ENCODE measurements at regions not wholly inside any gene's neighbourhood (a gene's known extent, or its start where the extent isn't known, plus 50 kb on each side); places are given as distances from the start of the nearest gene placed in this dataset.

DNA sequence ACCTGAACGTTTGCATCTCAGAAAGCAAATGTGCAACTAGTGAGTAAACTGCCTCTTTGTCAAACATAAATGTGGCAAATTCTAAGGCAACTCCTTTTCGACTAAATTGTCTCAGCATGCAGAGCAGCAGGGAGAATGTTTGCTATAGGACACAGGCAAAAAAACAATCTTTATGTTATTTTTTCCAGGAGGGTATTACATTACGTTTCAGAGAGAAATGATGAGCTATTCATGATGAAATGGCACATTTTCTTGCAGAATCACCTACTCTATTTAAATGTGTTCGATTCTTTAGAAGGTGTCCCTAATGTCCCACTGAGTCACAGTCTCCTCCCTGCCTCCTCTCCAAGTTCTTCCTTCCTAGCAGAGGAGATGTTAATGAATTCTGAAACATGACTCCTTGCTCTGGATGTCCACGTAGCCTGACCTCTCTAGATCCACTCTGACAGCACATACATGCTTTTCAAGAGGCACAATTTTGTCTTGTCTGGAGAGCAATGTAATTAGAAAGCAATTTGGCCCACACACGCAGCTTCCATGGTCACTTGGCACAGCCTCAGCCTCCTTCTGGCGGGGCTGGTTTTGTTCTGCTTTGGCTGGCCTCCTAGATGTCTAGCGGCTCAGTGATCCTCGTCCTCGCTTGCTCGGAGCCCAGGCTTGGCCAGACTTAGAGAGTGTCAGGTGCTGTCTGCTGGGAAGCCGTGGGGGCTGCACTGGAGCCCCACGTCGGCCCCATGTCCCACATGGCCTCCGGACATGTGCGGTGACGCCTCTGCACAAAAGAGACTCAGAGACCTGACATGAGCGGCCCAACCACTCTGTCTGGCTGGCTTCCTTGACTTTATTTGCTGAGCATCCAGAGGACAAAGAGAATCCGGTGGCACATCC is 125.7 kb upstream of the ZNF438 start:
- H3K4me3 ChIP-seq = no peak overlapping the region
- peak in 5 of 7 donors; percentile 31 to 71 (median 50) for DNase-seq
- H3K9me3 ChIP-seq (replicated peaks in 1 of 3) = peaks cover 0 to 4% (median 0%) of the 10 kb centered on the region in 3 donors
- WGBS, 4 donors = 46 to 57% (median 49%) methylated on average over 14 to 19 of the region's 19 CpGs
- H3K36me3 ChIP-seq (replicated peaks in 1 of 2) = no peaks in the 10 kb centered on the region
- TF ChIP-seq POLR2A (IDR thresholded peaks at IDR 0.05) = no peak
- TF ChIP-seq, protein P1, sequence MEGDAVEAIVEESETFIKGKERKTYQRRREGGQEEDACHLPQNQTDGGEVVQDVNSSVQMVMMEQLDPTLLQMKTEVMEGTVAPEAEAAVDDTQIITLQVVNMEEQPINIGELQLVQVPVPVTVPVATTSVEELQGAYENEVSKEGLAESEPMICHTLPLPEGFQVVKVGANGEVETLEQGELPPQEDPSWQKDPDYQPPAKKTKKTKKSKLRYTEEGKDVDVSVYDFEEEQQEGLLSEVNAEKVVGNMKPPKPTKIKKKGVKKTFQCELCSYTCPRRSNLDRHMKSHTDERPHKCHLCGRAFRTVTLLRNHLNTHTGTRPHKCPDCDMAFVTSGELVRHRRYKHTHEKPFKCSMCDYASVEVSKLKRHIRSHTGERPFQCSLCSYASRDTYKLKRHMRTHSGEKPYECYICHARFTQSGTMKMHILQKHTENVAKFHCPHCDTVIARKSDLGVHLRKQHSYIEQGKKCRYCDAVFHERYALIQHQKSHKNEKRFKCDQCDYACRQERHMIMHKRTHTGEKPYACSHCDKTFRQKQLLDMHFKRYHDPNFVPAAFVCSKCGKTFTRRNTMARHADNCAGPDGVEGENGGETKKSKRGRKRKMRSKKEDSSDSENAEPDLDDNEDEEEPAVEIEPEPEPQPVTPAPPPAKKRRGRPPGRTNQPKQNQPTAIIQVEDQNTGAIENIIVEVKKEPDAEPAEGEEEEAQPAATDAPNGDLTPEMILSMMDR (IDR thresholded peaks at IDR 0.05) = no peak
- peaks cover 0 to 4% of the 10 kb centered on the region in 2 donors for H3K4me1 ChIP-seq (replicated peaks in 1 of 2)
- intact Hi-C loops (cut with DNase I) = no loop called here
- no peaks in the 10 kb centered on the region for H3K27me3 ChIP-seq
- H3K27ac ChIP-seq = peak overlapping the region in 2 of 5 donors; percentile 23 to 53

- intact Hi-C loops (cut with DNase I) = no loop called here
Observed at GRCh38 chr10:31158011-31158658, 126.5 kb upstream of the ZNF438 start.

GRCh38 chr10:31166606-31167005 is 134.9 kb upstream of the ZNF438 start:
- Histone ChIP-seq H3K9me3 (replicated peaks in 1 of 3) (peaks cover 0 to 6% (median 0%) of the 10 kb centered on the region in 3 donors), H3K27ac (no peak overlapping the region), H3K4me1 (replicated peaks in 1 of 2) (no peaks in the 10 kb centered on the region), H3K27me3 (no peaks in the 10 kb centered on the region), H3K4me3 (no peak overlapping the region), H3K36me3 (replicated peaks in 1 of 2) (no peaks in the 10 kb centered on the region)
- TF ChIP-seq, protein P1 (IDR thresholded peaks at IDR 0.05) = no peak
- TF ChIP-seq POLR2A (IDR thresholded peaks at IDR 0.05) = no peak
- no peak for DNase-seq
- 90 to 94% (median 91%) methylated on average over 3 of the region's 3 CpGs for WGBS, 4 donors
- intact Hi-C loops (cut with DNase I) = no loop called here

More at GRCh38 chr10:31158011-31158658, 126.5 kb upstream of the ZNF438 start:
- peaks cover 0 to 6% (median 0%) of the 10 kb centered on the region in 3 donors for H3K9me3 ChIP-seq (replicated peaks in 1 of 3)
- H3K27ac ChIP-seq = peak overlapping the region in 2 of 5 donors; percentile 23 to 53
- no peaks in the 10 kb centered on the region for H3K27me3 ChIP-seq
- no peak for TF ChIP-seq POLR2A (IDR thresholded peaks at IDR 0.05)
- TF ChIP-seq, protein P1 (IDR thresholded peaks at IDR 0.05) = no peak
- no peaks in the 10 kb centered on the region for H3K4me1 ChIP-seq (replicated peaks in 1 of 2)
- no peak for DNase-seq
- H3K36me3 ChIP-seq (replicated peaks in 1 of 2) = no peaks in the 10 kb centered on the region
- H3K4me3 ChIP-seq = no peak overlapping the region
- 75 to 81% (median 78%) methylated on average over 6 to 9 of the region's 9 CpGs for WGBS, 4 donors

DNA sequence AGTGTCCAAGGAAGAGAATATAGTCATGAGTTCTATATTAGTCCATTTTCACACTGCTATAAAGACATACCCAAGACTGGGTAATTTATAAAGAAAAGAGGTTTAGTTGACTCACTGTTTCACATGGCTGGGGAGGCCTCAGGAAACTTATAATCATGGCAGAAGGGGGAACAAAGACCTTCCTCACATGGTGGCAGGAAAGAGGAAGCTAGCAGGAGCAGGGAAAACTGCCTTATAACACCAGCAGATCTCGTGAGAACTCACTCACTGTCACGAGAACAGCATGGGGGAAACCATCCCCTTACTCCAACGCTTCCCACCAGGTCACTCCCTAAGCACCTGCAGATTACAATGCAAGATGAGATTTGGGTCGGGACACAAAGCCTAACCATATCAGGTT is 139.0 kb upstream of the ZNF438 start:
- H3K4me1 ChIP-seq (replicated peaks in 1 of 2) = no peaks in the 10 kb centered on the region
- DNase-seq = no peak
- no peak overlapping the region for H3K4me3 ChIP-seq
- H3K36me3 ChIP-seq (replicated peaks in 1 of 2) = no peaks in the 10 kb centered on the region
- H3K9me3 ChIP-seq (replicated peaks in 1 of 3) = no peaks in the 10 kb centered on the region
- 67 to 84% (median 72%) methylated on average over 4 of the region's 4 CpGs for WGBS, 4 donors
- no peaks in the 10 kb centered on the region for H3K27me3 ChIP-seq
- no peak overlapping the region for H3K27ac ChIP-seq
- TF ChIP-seq, protein P1 (IDR thresholded peaks at IDR 0.05) = no peak
- no peak for TF ChIP-seq POLR2A (IDR thresholded peaks at IDR 0.05)
- intact Hi-C loops (cut with DNase I) = no loop called here

All from adrenal gland (tissue), 9 donors.